Ascending aorta (tissue), 2 donors: ENCODE measurements at regions not wholly inside any gene's neighbourhood (a gene's known extent, or its start where the extent isn't known, plus 50 kb on each side); places are given as distances from the start of the nearest gene placed in this dataset.

Experiments
- DNase-seq, 2 donors: peaks; one replicate each; pipeline ENCODE4 v3.0.0-alpha.2; 2019; ENCODE audit warnings: low spot score in 2 of 2
- H3K27ac ChIP-seq, 2 donors: fragments of 200-600 bp; sonication (generic); one replicate each; pipeline ENCODE4 v1.5.1; 2016 to 2017; ENCODE audit warnings: mild to moderate bottlenecking in 1 of 2
- H3K27me3 ChIP-seq: fragments of 200-600 bp; sonication (generic); one replicate; pipeline ENCODE4 v1.5.1; 2017
- H3K36me3 ChIP-seq, 2 donors: fragments of 200-600 bp; sonication (generic); one replicate each; pipeline ENCODE4 v1.5.1; 2016
- H3K4me1 ChIP-seq, 2 donors: fragments of 200-600 bp; sonication (generic); one replicate each; pipeline ENCODE4 v1.5.1; 2016 to 2017; ENCODE audit warnings: mild to moderate bottlenecking in 1 of 2
- H3K4me3 ChIP-seq, 2 donors: fragments of 200-600 bp; sonication (generic); one replicate each; pipeline ENCODE4 v1.5.1; 2016 to 2017; ENCODE audit warnings: mild to moderate bottlenecking in 1 of 2
- H3K9me3 ChIP-seq, 2 donors: fragments of 200-600 bp; sonication (generic); one replicate each; pipeline ENCODE4 v1.5.1; 2016
- intact Hi-C: fragments of 100-400 bp; cut with DNase I; formaldehyde crosslinking; loops from one replicate; pipeline ENCODE4 v1.15.1; 2023
- TF ChIP-seq, protein P1 (sequence below), 3 experiments: fragments of 200-600 bp in 2 of 3; fragments of 450-650 bp in 1 of 3; sonication (generic) in 2 of 3; IDR thresholded peaks; one replicate each; pipeline ENCODE4 v1.5.1; 2016 to 2019; ENCODE audit warnings: antibody characterized with exemption in 3 of 3, mild to moderate bottlenecking in 1 of 3, moderate library complexity in 1 of 3

GRCh38 chr3:98966862-98967546 lies 65.5 kb upstream of the DCBLD2 start:
- Histone ChIP-seq H3K4me3 (no peak overlapping the region), H3K27me3 (no peaks in the 10 kb centered on the region)
- DNase-seq: no peak

GRCh38 chr3:98966434-98966833 lies 64.9 kb upstream of the DCBLD2 start:
- H3K27ac ChIP-seq: no peak overlapping the region
- TF ChIP-seq, protein P1, sequence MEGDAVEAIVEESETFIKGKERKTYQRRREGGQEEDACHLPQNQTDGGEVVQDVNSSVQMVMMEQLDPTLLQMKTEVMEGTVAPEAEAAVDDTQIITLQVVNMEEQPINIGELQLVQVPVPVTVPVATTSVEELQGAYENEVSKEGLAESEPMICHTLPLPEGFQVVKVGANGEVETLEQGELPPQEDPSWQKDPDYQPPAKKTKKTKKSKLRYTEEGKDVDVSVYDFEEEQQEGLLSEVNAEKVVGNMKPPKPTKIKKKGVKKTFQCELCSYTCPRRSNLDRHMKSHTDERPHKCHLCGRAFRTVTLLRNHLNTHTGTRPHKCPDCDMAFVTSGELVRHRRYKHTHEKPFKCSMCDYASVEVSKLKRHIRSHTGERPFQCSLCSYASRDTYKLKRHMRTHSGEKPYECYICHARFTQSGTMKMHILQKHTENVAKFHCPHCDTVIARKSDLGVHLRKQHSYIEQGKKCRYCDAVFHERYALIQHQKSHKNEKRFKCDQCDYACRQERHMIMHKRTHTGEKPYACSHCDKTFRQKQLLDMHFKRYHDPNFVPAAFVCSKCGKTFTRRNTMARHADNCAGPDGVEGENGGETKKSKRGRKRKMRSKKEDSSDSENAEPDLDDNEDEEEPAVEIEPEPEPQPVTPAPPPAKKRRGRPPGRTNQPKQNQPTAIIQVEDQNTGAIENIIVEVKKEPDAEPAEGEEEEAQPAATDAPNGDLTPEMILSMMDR (IDR thresholded peaks at IDR 0.05): no peak
- intact Hi-C loops: no loop called here
- no peaks in the 10 kb centered on the region for H3K27me3 ChIP-seq
- no peak overlapping the region for H3K4me3 ChIP-seq
- DNase-seq: no peak
- no peaks in the 10 kb centered on the region for H3K36me3 ChIP-seq
- H3K9me3 ChIP-seq: no peaks in the 10 kb centered on the region
- H3K4me1 ChIP-seq: no peaks in the 10 kb centered on the region

More at GRCh38 chr3:98966862-98967546, 65.5 kb upstream of the DCBLD2 start:
- TF ChIP-seq, protein P1 (IDR thresholded peaks at IDR 0.05): no peak
- Histone ChIP-seq H3K27ac (no peak overlapping the region), H3K9me3 (no peaks in the 10 kb centered on the region), H3K36me3 (no peaks in the 10 kb centered on the region), H3K4me1 (no peaks in the 10 kb centered on the region)
- intact Hi-C loops: no loop called here

DNA sequence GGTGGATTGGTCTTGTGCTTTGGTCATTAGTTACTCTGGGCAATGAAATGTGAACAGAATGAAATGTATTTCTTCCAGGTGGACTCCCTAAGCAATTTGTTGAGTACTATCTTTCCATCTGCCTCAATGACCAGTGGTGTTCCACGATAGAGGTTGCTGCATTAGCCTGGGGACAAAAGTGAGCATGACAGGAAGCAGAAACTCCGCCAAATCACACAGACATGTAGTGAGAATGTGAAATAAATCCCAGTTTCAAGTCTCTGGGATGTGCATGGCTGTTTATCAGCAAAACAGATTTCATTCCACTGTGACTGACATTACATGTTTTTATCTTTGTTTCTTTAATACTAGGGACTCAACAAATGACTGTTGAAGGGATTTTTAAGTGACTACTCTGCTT lies 63.3 kb upstream of the DCBLD2 start:
- Histone ChIP-seq H3K27me3 (no peaks in the 10 kb centered on the region), H3K4me3 (no peak overlapping the region), H3K4me1 (no peaks in the 10 kb centered on the region), H3K9me3 (no peaks in the 10 kb centered on the region), H3K36me3 (no peaks in the 10 kb centered on the region), H3K27ac (no peak overlapping the region)
- intact Hi-C loops: no loop called here
- no peak for DNase-seq
- TF ChIP-seq, protein P1 (IDR thresholded peaks at IDR 0.05): no peak

DNA sequence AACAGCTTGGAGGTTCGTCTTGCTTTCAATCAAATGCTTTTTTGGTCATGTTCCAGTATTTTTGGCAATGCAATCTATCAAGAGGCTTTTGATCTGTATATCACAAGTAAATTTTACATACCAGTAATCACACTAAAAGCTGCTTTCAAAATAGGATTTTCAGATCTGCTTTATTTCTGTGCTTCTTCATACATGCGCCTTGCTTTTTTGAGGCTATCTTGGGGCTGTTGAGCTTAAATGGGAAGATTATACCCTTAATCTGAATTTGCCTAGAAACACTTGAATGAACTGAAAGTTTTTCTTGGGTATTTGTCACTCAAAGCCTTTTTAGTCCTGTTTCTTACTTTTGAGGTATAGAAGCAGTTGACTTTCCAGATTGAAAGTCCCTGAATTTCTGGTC lies 62.1 kb upstream of the DCBLD2 start:
- Histone ChIP-seq H3K4me1 (no peaks in the 10 kb centered on the region), H3K36me3 (no peaks in the 10 kb centered on the region), H3K27me3 (no peaks in the 10 kb centered on the region), H3K4me3 (no peak overlapping the region), H3K9me3 (no peaks in the 10 kb centered on the region), H3K27ac (no peak overlapping the region)
- TF ChIP-seq, protein P1 (IDR thresholded peaks at IDR 0.05): no peak
- intact Hi-C loops: no loop called here
- DNase-seq: no peak

- intact Hi-C loops: no loop called here
Measured at GRCh38 chr3:98962951-98963350, 61.5 kb upstream of the DCBLD2 start.

More at GRCh38 chr3:98962951-98963350, 61.5 kb upstream of the DCBLD2 start:
- H3K36me3 ChIP-seq: no peaks in the 10 kb centered on the region
- no peaks in the 10 kb centered on the region for H3K27me3 ChIP-seq
- TF ChIP-seq, protein P1 (IDR thresholded peaks at IDR 0.05): no peak
- H3K27ac ChIP-seq: no peak overlapping the region
- H3K4me1 ChIP-seq: no peaks in the 10 kb centered on the region
- H3K4me3 ChIP-seq: no peak overlapping the region
- H3K9me3 ChIP-seq: no peaks in the 10 kb centered on the region
- no peak for DNase-seq
